VCaP (cell line): ENCODE measurements at regions not wholly inside any gene's neighbourhood (a gene's known extent, or its start where the extent isn't known, plus 50 kb on each side); places are given as distances from the start of the nearest gene placed in this dataset.
"Not testable (repeated sequence)": the region's sequence is repeated elsewhere in the genome, so short reads cannot be mapped to it uniquely, and the experiment has no call there.

ENCODE experiments used
- H3K27ac ChIP-seq: fragments of 450-650 bp; 2 replicates; pipeline ENCODE4 v1.5.1; 2017
- CTCF ChIP-seq: fragments of 450-650 bp; conservative IDR thresholded peaks from 2 replicates; pipeline ENCODE4 v1.5.1; 2017; ENCODE audit warnings: mild to moderate bottlenecking, moderate library complexity

GRCh38 chr4:8721621-8722020 is 129.1 kb downstream of the CPZ start:
- H3K27ac ChIP-seq: no peak overlapping the region
- TF ChIP-seq CTCF: no peak

- H3K27ac ChIP-seq: peak overlapping the region; percentile 21; the same call in 1 of the 2 replicates
- no peak for TF ChIP-seq CTCF
Measured at GRCh38 chr4:8719421-8719820, 126.9 kb downstream of the CPZ start.

GRCh38 chr4:8717470-8717869 is 124.9 kb downstream of the CPZ start:
- H3K27ac ChIP-seq: not testable (repeated sequence)

GRCh38 chr4:8710946-8711345 is 118.4 kb downstream of the CPZ start:
- TF ChIP-seq CTCF: no peak
- no peak overlapping the region for H3K27ac ChIP-seq

GRCh38 chr4:8710416-8710815 is 117.9 kb downstream of the CPZ start:
- no peak overlapping the region for H3K27ac ChIP-seq
- no peak for TF ChIP-seq CTCF

GRCh38 chr4:8709729-8710360 is 117.3 kb downstream of the CPZ start:
- H3K27ac ChIP-seq: no peak overlapping the region
- TF ChIP-seq CTCF: no peak

GRCh38 chr4:8709050-8709728 is 116.6 kb downstream of the CPZ start:
- H3K27ac ChIP-seq: no peak overlapping the region
- no peak for TF ChIP-seq CTCF

GRCh38 chr4:8708401-8709021 is 115.9 kb downstream of the CPZ start:
- TF ChIP-seq CTCF: no peak
- no peak overlapping the region for H3K27ac ChIP-seq
